22Rv1 (cell line): ENCODE measurements at regions not wholly inside any gene's neighbourhood (a gene's known extent, or its start where the extent isn't known, plus 50 kb on each side); places are given as distances from the start of the nearest gene placed in this dataset.

Experiments
- H3K27ac ChIP-seq: fragments of 450-650 bp; 2 replicates; pipeline ENCODE4 v1.5.1; 2017
- CTCF ChIP-seq: fragments of 450-650 bp; IDR thresholded peaks from 2 replicates; pipeline ENCODE4 v1.5.1; 2017; ENCODE audit warnings: mild to moderate bottlenecking
- ZFX ChIP-seq: fragments of 450-650 bp; IDR thresholded peaks from 2 replicates; pipeline ENCODE4 v1.6.1; 2017; ENCODE audit warnings: antibody characterized with exemption, borderline replicate concordance

- TF ChIP-seq ZFX (no peak), CTCF (no peak)
- no peak overlapping the region for H3K27ac ChIP-seq
Measured at GRCh38 chr4:166491635-166492034, 618.6 kb downstream of the TLL1 start.

- no peak for TF ChIP-seq CTCF
- no peak for TF ChIP-seq ZFX
- H3K27ac ChIP-seq: no peak overlapping the region
Measured at GRCh38 chr4:166493924-166494345, 620.9 kb downstream of the TLL1 start.

GRCh38 chr4:166498546-166498945 is 625.5 kb downstream of the TLL1 start:
- H3K27ac ChIP-seq: no peak overlapping the region
- TF ChIP-seq ZFX (no peak), CTCF (no peak)

GRCh38 chr4:166499820-166500219 is 626.8 kb downstream of the TLL1 start:
- no peak overlapping the region for H3K27ac ChIP-seq
- TF ChIP-seq CTCF (no peak), ZFX (no peak)

GRCh38 chr4:166501941-166502382 is 628.9 kb downstream of the TLL1 start:
- no peak overlapping the region for H3K27ac ChIP-seq
- TF ChIP-seq ZFX (no peak), CTCF (peak; percentile 87)

- TF ChIP-seq CTCF (no peak), ZFX (no peak)
- no peak overlapping the region for H3K27ac ChIP-seq
Measured at GRCh38 chr4:166502660-166503059, 629.6 kb downstream of the TLL1 start.

GRCh38 chr4:166506051-166506450 is 633.0 kb downstream of the TLL1 start:
- no peak overlapping the region for H3K27ac ChIP-seq
- no peak for TF ChIP-seq ZFX
- no peak for TF ChIP-seq CTCF
